ENCODE measurements at regions not wholly inside any gene's neighbourhood (a gene's known extent, or its start where the extent isn't known, plus 50 kb on each side); places are given as distances from the start of the nearest gene placed in this dataset.
"Not testable (repeated sequence)": the region's sequence is repeated elsewhere in the genome, so short reads cannot be mapped to it uniquely, and the experiment has no call there.

DNA sequence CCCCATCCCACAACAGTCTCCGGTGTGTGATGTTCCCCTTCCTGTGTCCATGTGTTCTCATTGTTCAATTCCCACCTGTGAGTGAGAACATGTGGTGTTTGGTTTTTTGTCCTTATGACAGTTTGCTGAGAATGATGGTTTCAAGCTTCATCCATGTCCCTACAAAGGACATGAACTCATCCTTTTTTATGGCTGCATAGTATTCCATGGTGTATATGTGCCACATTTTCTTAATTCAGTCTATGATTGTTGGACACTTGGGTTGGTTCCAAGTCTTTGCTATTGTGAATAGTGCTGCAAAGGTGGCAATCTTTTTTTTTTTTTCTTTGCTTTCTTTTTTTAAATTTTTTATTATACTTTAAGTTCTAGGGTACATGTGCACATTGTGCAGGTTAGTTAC is 406.7 kb upstream of the ATP5MC3 start:
- intact Hi-C loops (cut with DNase I); DNase-seq: not testable (repeated sequence)

DNA sequence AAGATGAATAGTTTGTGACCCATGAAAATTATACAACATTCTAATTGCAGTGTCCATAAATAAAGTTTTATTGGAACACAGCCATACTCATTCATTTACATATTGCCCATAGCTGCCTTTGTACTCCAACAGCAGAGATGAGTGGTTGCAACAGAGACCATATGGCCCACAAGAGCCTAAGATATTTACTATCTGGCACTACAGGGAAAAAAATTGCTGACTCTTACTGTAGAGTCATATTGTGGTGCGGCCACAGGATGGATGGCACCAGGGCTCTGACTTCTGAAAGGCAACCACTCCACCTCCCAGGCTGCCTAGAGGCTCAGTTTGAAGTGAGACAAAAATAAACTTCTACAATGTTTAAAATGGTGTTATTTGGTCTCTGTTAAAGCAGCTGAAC is 404.0 kb upstream of the ATP5MC3 start:
- intact Hi-C loops (cut with DNase I) = no loop called here
- DNase-seq (no peak), ATAC-seq (no peak)

More for the DNA sequence above, 406.7 kb upstream of the ATP5MC3 start:
- not testable (repeated sequence) for ATAC-seq

DNA sequence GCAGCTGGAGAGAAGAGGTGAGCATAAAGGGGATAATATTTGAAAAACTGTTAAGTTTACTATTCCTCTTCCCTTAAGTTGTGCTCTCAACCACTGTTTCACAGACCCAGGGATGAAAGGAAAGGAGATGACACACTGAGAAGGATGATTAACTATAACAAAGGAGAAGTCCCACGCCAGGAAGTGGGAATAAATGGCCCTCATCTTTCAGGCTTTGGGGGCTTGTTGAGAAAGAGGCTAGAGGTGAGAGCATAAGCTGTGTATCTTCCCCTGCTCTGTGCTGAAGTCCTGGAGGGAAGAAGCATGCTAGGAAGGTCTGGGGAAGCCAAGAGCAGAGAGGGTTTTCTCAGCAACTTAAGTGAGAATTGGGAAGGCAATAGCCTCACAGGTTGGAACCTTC is 399.1 kb upstream of the ATP5MC3 start:
- intact Hi-C loops (cut with DNase I) = no loop called here
- ATAC-seq = no peak
- DNase-seq = no peak

DNA sequence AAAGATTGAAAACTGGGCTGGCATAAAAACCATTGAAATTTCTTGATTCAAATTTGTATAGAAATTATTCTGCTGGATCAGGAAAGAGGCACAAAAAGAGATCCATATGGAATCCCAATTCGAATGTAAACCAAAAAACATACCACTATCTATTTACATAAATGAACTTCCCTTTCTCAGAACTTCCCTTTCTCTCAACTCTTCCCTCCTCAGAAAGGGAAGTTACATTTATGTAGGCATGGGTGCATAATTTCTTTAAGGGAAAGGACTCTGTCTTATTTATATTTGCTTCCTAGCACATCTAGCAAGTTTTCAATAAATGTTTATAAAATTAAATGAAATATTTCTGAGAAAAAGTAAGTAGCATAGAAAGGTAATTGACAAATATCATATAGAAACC is 398.1 kb upstream of the ATP5MC3 start:
- DNase-seq (no peak), ATAC-seq (no peak)
- intact Hi-C loops (cut with DNase I) = no loop called here

DNA sequence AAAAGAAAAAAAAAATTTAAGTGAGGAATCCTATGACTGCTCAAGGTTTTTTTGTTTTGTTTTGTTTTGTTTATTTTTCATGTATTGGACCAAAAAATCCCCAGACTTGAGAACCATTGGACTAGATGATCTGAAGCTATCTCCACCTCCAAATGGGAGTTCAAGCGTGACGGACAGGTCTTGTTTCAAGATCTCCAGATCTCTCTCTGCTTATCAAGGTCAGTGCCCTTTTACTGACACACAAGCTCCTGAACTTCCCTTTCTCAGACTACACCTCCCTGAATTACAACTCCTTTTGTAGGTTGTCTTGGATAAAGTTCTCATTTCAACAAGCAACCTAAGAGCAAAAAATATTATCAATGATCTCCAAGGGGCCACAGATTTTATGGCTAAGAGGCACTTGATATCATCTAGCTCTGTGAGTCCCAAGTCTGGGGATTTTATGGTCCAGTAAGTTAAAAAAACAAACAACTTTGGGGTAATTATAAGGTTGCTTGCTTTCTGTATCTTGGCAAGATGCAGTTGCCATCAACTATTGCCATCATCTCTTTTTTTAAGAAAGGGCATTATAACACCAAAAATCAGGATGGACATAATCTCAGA is 396.0 kb upstream of the ATP5MC3 start:
- intact Hi-C loops (cut with DNase I) = no loop called here
- ATAC-seq (no peak), DNase-seq (no peak)

DNA sequence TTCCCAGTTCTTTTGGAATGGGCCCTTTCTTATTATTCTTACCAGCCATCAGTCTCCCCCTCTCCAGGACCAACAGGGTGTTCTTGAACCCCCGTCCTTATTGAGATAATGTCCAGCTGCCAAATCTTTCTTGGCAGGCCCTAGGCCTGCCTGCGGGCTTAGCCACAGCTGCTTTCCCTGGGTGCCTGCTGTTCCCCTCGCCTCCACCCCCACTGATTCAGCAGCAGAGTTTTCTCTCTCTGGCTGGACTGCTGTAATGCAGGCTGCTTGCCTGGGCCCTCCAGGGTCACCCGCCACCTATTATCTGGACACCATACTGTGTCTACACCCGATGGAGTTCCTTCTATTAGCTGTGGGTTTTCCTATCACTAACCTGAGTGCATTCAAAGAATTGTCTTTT is 395.4 kb upstream of the ATP5MC3 start:
- DNase-seq = no peak
- peak; percentile 57 to 84 for ATAC-seq
- intact Hi-C loops (cut with DNase I) = no loop called here

DNA sequence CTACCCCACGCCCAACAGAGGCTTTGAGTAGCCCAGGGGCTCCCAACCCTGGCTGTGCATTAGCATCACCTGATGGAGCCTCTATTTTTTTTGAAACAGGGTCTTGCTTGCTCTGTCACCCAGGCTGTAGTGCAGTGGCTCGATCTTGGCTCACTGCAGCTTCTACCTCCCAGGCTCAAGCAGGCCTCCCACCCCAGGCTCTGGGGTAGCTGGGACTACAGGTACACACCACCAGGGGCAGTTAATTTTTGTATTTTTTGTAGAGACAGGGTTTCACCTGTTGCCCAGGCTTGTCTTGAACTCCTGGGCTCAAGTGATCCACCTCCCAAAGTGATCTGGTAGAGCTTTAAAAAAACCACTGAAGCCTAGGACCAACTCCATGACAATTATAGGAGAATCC is 394.8 kb upstream of the ATP5MC3 start:
- intact Hi-C loops (cut with DNase I) = no loop called here
- DNase-seq = no peak
- no peak for ATAC-seq

DNA sequence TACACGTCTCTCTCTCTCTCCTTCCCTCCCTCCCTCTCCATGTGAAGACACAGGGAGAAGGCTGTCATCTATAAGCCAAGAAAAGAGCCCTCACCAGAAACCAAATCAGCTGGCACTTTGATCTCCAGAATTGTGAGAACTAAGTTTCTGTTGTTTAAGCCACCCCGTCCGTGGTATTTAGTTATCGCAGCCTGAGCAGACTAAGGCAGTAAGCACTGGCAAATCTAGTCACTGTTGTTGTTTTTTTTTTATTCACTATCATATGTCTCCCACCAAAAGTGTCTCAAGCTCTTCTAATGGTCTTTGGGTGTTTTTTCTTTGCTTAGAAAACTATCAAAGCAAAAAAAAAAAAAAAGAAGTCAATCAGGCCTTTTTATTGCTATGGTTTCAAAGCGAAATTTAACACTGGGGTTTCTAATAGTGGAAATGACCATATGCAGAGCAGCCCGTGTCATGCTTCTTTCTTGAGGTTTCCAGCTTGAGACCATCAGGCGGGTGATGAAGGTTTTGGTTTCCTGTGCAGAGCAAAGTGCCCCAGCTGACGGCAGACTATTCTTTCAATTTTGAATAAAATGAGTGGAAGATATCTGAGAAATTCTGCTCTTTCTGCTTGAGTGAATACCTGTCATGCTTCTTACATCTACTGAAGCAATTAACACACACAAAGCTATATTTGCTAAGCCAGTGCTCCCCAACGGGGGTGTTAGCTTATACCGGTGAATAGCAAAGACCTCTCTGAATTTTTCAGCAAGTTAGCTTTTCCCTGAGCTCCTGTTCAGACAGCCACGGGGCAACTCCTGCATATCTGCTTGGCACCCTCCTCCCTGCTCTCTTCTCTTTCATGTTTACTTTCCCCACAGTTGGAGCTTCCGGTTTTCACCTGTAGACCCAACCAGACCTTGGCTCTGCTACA is 394.1 kb upstream of the ATP5MC3 start:
- ATAC-seq = peak; percentile 57 to 75
- intact Hi-C loops (cut with DNase I) = no loop called here

DNA sequence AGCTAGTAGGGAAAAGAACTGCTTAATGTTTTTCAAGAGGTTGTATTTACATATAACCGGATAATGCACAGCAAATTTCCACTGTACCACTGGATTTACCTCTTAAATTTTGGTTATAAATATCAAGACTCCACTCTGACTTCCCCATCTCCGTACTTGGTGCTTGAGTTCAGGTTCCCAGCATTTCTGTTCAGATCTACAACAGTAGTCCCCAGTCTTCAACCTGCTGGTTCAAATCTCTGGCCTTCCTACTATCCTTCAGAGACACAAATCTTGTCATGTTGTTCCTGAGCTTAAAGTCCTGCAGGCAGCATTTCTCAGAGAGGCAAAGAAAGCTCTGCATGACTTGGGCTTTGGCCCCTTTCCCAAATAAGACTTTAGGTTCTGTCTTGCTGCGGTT is 392.6 kb upstream of the ATP5MC3 start:
- ATAC-seq = no peak
- no peak for DNase-seq
- intact Hi-C loops (cut with DNase I) = no loop called here

More for the DNA sequence above, 394.1 kb upstream of the ATP5MC3 start:
- DNase-seq = no peak

DNA sequence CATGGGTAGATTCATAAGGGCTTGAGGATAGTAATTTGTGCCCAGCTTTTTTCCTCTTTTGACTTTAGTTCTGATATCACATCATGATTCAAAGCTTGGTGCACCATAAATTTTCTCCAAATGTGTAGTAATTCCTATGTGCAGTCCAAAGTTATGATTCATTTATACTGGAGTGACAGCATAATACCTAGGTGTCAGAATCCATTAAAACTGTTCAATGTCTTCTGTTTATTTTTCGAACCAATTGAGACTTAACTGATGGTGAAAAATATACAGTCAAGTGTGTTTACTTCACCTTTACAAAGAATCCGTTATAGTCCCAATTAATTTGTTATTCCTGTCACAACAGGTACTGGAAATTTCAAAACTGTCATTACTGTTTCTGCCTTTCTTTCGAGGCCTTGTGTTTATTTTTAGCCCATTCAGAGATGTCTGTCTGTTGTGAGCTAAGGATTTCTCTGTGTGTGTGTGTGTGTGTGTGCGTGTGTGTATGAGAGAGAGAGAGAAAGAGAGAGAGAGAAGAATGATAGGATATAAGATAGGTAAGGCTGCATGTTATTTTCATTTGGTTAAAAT is 389.7 kb upstream of the ATP5MC3 start:
- intact Hi-C loops (cut with DNase I) = no loop called here
- ATAC-seq (no peak), DNase-seq (no peak)

DNA sequence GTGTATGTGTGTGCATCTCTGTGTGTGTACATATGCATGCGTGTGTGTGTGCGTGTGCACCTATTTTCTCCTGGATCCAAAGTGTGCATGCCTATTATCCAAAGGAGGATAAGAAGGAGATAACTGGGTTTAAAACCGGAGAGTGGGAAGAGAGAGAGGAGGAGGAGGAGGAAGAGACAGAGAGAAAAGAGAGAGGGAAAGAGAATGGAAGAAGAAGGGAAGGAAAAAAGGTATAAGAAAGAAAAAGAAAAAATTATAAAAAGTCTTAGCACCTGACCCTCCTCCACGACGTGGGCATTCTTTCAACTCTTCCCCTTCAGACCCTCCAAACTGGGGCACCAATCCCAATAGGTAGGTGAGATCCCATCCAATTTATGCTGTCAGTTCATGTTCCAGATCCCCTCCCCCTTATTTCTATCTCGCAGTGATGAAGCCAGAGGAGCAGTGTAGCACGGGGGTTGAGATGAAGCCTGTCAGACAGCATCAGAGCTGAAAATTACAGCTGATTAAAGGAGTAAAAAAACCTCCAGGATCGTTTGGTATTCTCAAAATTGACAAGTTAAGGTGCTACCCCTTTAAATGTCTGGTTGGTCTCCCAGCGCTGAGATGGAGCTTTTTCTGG is 386.7 kb upstream of the ATP5MC3 start:
- ATAC-seq = no peak
- DNase-seq = no peak

DNA sequence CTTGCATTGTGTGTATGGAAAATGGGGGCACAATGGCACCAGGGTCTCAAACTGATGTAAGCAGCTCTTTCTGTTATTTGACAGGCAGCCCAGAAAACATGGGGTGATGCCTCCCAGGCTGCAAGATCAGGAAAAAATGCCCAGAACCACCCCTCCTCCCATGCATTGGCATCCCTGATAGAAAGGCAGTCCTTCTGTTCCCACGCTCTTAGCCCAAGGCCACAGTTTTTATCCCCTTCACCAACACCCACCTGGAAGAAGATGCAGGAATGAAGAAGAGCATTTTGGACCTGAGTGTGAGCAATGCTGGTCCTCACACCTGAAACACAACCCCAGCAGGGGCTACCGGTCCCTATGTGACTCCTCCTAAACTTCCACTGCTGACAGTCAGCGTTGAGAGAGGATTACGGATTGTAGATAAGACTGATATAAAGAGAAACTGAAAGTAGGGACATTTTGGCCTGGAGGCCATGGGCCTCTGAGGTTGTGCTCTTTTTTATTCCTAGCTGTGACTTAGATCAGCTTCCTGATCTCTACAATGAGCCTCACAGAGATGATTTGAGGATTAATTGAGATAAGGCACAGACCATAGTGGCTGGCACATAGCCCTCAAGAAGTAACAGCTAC is 386.0 kb upstream of the ATP5MC3 start:
- no peak for DNase-seq
- ATAC-seq = peak in 1 of 2 donors; percentile 24
- intact Hi-C loops (cut with DNase I) = no loop called here

More for the DNA sequence above, 386.7 kb upstream of the ATP5MC3 start:
- intact Hi-C loops (cut with DNase I) = no loop called here

DNA sequence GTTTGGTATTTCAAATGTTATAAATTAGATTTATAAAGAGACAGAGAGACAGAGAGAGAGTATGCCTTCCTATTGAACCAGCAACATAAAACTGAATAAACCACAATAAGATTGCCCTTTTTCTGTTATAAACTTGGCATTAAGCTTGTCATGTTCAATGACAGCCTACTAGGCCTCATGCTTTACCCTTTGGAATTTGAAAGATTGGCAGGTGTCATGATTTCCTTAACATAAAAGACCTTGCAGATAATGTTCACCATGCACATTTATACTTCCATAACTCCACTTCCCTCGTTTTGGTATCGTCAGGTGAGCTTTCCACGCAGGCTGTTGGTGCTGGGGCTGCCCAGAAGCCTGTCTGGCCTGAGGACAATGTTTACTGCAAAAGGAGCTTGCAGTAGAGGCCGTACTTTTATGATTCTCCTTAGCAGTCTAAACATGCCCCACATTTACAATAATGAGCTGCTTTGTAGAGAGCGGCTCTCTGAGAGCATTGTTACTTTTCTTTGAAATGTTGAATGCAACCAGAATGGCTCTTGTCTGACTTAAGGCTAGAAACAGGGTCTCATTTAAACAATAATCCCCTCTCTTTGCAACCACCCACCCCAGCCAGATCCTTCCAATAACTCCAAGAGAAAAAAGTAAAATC is 379.1 kb upstream of the ATP5MC3 start:
- intact Hi-C loops (cut with DNase I) = no loop called here

DNA sequence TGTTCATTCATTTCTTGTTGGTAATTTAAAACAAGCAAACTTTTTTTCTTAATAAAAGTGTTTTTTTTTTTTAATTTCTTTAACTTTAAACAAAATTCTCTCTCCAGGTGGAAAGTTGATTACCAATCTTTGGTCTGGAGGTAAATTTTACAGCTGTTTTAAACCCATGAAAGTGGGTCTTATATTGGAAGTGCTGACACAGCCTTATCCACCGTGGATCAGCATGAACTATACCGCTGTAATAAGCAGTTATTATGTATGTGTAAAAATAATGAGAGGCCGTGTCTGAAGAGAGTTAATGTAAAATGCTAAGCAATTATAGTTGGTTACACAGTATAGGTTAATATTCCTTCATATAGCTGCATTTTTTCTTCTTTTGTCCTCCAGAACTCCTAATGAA is 378.1 kb upstream of the ATP5MC3 start:
- ATAC-seq (no peak), DNase-seq (no peak)
- intact Hi-C loops (cut with DNase I) = no loop called here

More for the DNA sequence above, 379.1 kb upstream of the ATP5MC3 start:
- ATAC-seq (no peak), DNase-seq (no peak)

DNA sequence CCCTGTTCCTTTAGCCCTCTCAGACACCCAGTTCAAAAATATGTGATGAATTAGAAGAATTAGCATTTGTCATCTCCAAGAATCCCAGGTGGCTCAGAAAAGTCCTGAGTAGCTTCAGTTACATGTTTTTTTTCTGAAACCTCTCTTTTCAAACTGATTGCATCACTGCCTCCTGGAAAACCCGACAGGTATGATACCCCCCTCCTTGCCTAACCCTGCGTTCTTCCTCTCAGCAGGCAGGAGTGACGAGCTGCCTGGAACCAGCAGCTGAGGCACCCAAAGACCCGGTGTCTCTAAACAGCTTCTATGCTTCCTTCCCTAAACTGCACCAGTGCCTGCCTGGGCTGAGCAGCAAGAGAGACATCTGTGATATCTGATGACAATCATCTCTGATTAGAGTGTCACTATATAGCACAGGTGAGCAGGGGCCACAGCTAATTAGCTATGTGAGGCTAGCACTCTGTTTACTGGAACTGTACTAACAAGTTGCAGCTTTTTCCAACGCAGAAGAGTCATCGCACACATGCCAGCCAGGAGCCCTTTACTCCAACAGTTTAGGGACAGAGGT is 376.4 kb upstream of the ATP5MC3 start:
- DNase-seq (no peak), ATAC-seq (no peak)
- intact Hi-C loops (cut with DNase I) = no loop called here

DNA sequence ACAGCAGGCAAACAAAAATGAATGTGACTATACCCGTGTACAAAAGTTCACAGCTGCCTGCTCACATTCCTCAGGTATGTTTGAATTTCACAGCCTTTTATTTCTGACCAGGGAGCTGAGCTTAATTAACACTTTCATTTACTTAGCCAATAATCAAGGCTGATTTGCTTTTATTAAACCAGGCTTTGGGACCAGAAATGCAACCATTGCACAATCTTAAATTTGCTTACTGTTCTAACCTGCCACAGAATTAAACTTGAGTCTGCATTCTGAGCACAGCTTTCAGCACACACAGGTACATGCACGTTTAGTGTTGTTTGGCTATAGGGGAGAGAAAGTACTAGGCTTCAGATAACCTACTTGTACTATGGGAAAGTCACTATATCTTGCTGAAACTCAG is 372.4 kb upstream of the ATP5MC3 start:
- intact Hi-C loops (cut with DNase I) = no loop called here
- DNase-seq (no peak), ATAC-seq (no peak)

DNA sequence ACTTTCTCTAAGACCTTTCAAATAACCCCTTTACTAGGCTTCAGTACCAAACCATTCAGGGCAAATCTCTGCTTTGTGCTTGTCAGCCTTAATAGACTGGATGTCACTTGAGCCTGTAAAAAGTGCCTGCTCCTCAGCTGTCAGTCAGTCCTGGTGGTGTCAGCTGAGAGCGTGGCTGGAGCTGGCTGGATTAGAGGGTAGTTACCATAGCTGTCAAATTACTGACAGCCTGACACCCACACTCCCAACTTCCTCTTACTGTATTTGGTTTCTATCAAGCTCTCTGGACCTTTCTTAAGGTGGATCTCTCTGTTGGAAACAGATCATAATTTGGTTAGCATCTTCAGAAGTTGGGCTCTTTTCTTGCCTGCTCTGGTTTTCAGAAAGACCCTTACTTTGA is 371.4 kb upstream of the ATP5MC3 start:
- intact Hi-C loops (cut with DNase I) = no loop called here
- DNase-seq (no peak), ATAC-seq (peak in 1 of 2 donors; percentile 71)

DNA sequence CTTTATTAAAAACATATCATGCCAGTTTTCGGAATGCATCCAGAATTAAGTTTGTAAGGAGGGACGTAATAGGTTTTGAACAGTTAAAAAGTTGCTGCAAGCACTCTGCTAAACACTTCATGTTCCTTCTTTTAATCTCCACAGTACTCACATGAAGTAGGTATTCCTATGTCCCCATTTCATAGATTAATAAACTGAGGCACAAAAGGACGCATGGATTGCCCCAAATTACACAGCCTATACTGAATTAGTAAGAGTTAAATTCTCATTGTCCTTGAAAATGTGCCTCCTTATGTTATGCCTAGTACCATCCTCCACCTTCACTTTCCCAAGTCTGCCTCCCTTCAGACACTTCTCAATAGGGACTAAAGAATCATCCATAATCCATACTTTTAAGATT is 358.9 kb upstream of the ATP5MC3 start:
- intact Hi-C loops (cut with DNase I) = no loop called here
- ATAC-seq (no peak), DNase-seq (no peak)

DNA sequence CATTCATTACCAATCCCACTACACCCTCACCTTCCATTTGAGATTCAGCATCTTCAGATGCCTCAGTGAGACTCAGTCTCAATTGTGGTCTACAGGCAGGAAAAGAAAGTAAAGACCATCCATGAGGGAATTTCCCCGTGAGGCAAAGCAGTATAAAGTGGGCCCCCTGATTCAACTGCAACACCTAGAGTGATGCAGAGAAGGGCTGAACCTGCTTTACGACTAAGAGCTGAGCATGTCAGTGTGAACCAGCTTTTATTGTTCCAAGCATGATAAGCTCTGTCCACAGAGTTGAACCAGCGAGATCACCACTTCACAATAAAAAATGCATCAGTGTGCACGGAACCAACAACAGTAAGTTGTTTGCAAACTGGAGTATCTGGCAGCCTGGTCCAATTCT is 357.6 kb upstream of the ATP5MC3 start:
- ATAC-seq (no peak), DNase-seq (no peak)
- intact Hi-C loops (cut with DNase I) = no loop called here

Measured in left cardiac atrium (tissue), 4 donors.